ENCODE measurements at regions not wholly inside any gene's neighbourhood (a gene's known extent, or its start where the extent isn't known, plus 50 kb on each side); places are given as distances from the start of the nearest gene placed in this dataset.

DNA sequence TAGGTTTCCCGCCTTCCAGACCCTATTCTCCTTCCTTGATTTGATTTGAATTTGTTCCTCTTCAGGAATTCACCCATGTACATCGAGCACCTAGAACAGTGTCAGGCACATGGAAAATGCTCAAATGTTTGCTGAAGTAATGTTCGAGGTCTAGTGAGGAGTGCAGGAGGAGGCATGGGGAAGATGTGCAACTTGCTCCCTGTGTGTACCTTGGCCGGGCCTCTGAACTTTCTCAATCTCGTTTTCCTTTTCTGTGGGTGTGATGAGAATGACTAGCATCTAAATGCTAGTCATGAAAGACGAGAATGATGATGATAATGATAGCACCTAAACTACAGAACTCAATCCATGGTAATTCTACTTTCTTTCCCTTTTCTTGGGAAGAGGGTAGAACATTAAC, 279.1 kb upstream of the PLET1 start:
- TF ChIP-seq, protein P1, sequence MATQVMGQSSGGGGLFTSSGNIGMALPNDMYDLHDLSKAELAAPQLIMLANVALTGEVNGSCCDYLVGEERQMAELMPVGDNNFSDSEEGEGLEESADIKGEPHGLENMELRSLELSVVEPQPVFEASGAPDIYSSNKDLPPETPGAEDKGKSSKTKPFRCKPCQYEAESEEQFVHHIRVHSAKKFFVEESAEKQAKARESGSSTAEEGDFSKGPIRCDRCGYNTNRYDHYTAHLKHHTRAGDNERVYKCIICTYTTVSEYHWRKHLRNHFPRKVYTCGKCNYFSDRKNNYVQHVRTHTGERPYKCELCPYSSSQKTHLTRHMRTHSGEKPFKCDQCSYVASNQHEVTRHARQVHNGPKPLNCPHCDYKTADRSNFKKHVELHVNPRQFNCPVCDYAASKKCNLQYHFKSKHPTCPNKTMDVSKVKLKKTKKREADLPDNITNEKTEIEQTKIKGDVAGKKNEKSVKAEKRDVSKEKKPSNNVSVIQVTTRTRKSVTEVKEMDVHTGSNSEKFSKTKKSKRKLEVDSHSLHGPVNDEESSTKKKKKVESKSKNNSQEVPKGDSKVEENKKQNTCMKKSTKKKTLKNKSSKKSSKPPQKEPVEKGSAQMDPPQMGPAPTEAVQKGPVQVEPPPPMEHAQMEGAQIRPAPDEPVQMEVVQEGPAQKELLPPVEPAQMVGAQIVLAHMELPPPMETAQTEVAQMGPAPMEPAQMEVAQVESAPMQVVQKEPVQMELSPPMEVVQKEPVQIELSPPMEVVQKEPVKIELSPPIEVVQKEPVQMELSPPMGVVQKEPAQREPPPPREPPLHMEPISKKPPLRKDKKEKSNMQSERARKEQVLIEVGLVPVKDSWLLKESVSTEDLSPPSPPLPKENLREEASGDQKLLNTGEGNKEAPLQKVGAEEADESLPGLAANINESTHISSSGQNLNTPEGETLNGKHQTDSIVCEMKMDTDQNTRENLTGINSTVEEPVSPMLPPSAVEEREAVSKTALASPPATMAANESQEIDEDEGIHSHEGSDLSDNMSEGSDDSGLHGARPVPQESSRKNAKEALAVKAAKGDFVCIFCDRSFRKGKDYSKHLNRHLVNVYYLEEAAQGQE (IDR thresholded peaks at IDR 0.05; ENCODE audit: insufficient read depth in 1 of 2, low read depth in 2 of 2, low read length in 2 of 2): no peak
- no peak for TF ChIP-seq SIN3A (IDR thresholded peaks at IDR 0.05; ENCODE audit: borderline replicate concordance, insufficient read depth, low read length)
- no peak for TF ChIP-seq FOXP2 (optimal IDR thresholded peaks at IDR 0.05; ENCODE audit: borderline replicate concordance, extremely low read depth, extremely low read length, insufficient read depth)
- no peak for TF ChIP-seq POLR2AphosphoS5 (IDR thresholded peaks at IDR 0.05; ENCODE audit: low read depth, low read length)
- TF ChIP-seq TAF1 (IDR thresholded peaks at IDR 0.05; ENCODE audit: borderline replicate concordance, insufficient read depth, low read length): no peak

DNA sequence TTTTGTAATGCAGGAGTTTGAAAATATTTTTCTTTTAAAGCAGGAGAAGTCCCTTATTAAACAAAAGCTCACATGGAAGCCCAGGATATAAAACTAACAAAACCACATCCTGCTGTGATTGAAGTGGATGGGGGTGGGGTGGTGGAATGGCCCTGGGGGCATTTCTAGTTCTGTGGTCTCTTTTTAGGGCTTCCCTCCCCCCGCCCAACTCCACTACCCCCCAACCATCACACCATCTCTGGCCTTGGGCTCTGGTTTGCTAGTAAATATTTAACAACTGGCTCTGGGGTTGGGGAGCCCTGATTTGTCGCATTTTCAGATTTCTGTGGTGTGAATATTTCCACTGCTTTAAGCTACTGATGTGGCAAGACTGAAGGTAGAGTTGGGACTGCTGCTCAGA, 279.6 kb upstream of the PLET1 start:
- TF ChIP-seq FOXP2 (optimal IDR thresholded peaks at IDR 0.05; ENCODE audit: borderline replicate concordance, extremely low read depth, extremely low read length, insufficient read depth): no peak
- no peak for TF ChIP-seq POLR2AphosphoS5 (IDR thresholded peaks at IDR 0.05; ENCODE audit: low read depth, low read length)

DNA sequence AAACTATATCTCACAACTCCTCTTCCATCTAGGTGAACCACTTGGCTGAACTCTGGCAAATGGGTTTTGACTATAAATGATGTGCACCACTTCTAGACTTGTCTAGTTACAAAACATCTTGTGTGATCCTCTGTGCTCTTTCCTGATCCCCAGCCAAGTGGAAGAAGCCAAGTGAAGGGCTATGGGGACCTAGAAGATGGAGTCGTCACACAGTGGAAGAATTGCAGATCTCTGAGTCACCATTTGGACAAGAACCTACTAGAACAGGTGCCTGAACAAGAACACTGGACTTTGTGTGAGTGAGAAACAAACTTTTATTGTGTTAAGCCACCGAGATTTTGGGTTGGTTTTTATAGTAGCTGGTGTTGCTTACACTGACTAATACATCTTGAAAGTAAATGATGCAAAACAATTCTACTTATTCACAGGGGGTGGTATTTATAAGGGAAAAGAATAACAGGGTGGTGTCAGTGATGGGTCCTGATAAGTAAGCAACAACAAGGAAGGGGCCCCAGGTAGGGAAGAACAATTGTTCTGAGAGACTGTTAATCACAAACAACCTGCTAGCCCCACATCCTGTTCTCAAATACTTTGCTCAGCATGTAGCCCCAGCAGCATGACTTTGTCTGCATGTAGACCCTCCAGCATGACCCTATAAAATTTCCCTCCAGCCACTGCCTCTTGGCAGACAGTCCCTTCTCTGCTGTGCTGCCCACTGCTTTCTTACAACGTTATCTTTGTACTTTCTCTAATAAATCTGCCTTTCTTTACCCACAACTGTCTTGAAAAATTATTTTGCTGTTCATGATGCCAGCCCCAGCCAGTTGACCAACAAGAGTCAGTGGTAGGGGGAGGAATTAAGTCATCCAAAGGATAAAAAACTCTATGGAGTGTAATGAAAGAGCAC, 280.7 kb upstream of the PLET1 start:
- TF ChIP-seq TAF1 (IDR thresholded peaks at IDR 0.05; ENCODE audit: borderline replicate concordance, insufficient read depth, low read length): no peak
- TF ChIP-seq FOXP2 (optimal IDR thresholded peaks at IDR 0.05; ENCODE audit: borderline replicate concordance, extremely low read depth, extremely low read length, insufficient read depth): no peak

DNA sequence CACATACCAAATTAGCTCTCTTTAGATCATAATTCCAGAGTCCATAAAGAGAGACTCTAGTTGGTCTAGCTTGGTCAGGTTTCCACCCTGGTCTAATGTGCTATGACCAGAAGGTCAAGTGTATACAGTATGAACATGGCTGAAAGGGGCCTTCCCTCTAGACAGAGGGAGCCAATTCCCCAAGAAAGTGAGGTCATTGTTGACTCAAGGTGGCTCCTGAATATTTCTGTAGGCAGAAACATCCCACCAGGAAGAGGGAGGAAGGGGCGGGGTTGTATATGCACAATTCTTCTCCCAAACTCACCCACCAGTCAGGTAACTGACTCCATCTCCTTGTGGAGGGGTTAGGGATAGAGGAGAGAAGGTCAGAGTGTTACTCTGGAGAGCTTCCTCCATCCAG, 281.8 kb upstream of the PLET1 start:
- TF ChIP-seq, protein P1 (IDR thresholded peaks at IDR 0.05; ENCODE audit: insufficient read depth in 1 of 2, low read depth in 2 of 2, low read length in 2 of 2): no peak
- TF ChIP-seq SIN3A (IDR thresholded peaks at IDR 0.05; ENCODE audit: borderline replicate concordance, insufficient read depth, low read length) (no peak), FOXP2 (optimal IDR thresholded peaks at IDR 0.05; ENCODE audit: borderline replicate concordance, extremely low read depth, extremely low read length, insufficient read depth) (no peak), POLR2AphosphoS5 (IDR thresholded peaks at IDR 0.05; ENCODE audit: low read depth, low read length) (no peak), TAF1 (IDR thresholded peaks at IDR 0.05; ENCODE audit: borderline replicate concordance, insufficient read depth, low read length) (no peak)

DNA sequence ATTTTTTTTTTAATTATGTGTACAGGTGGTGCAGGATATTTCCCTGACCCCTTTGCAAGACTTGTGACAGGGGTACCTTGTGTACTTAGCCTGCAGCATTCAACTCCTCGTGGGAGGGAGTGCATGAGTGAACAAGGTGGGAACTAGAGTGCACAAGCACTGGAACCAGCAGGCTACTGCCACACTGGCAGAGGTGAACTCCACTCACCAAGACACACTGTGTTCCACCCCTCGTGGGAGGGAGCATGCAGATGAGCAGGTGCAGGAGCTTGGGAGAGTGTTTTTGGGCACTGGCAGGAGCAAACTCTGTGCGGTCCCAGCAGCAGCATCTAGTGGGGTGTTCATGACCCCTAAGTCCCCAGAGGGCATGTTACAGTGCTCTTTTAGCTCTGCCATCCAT, 282.7 kb upstream of the PLET1 start:
- TF ChIP-seq POLR2AphosphoS5 (IDR thresholded peaks at IDR 0.05; ENCODE audit: low read depth, low read length) (no peak), FOXP2 (optimal IDR thresholded peaks at IDR 0.05; ENCODE audit: borderline replicate concordance, extremely low read depth, extremely low read length, insufficient read depth) (no peak), SIN3A (IDR thresholded peaks at IDR 0.05; ENCODE audit: borderline replicate concordance, insufficient read depth, low read length) (no peak), TAF1 (IDR thresholded peaks at IDR 0.05; ENCODE audit: borderline replicate concordance, insufficient read depth, low read length) (no peak)
- TF ChIP-seq, protein P1 (IDR thresholded peaks at IDR 0.05; ENCODE audit: insufficient read depth in 1 of 2, low read depth in 2 of 2, low read length in 2 of 2): no peak

DNA sequence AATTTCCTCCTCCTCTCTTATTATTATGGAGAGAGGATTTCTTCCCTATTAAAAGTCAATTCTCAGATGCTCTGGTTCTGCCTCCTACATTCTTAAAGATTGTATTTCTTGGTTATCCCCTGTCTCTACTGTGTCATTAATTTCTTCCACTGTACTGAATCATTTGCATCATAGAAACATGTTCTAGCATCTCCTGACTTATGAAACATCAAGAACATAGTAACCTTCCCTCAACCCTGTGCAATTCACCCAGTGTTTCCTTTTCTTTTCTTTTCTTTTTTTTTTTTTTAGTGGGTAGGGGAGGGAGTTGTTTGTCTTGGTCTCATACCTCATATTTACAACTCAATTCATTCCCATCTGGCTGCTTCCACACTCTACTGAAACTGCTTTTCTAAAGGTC, 288.0 kb upstream of the PLET1 start:
- TF ChIP-seq POLR2AphosphoS5 (IDR thresholded peaks at IDR 0.05; ENCODE audit: low read depth, low read length): no peak
- TF ChIP-seq FOXP2 (optimal IDR thresholded peaks at IDR 0.05; ENCODE audit: borderline replicate concordance, extremely low read depth, extremely low read length, insufficient read depth): no peak
- no peak for TF ChIP-seq TAF1 (IDR thresholded peaks at IDR 0.05; ENCODE audit: borderline replicate concordance, insufficient read depth, low read length)
- TF ChIP-seq, protein P1 (IDR thresholded peaks at IDR 0.05; ENCODE audit: insufficient read depth in 1 of 2, low read depth in 2 of 2, low read length in 2 of 2): no peak
- TF ChIP-seq SIN3A (IDR thresholded peaks at IDR 0.05; ENCODE audit: borderline replicate concordance, insufficient read depth, low read length): no peak
